SH-SY5Y (cell line): ENCODE measurements at regions not wholly inside any gene's neighbourhood (a gene's known extent, or its start where the extent isn't known, plus 50 kb on each side); places are given as distances from the start of the nearest gene placed in this dataset.

ENCODE experiments used
- GATA2 ChIP-seq: IDR thresholded peaks from 2 replicates; pipeline ENCODE4 v1.6.1; 2011; ENCODE audit warnings: mild to moderate bottlenecking, low read depth, low read length
- GATA3 ChIP-seq: IDR thresholded peaks from 2 replicates; pipeline ENCODE4 v1.6.1; 2011; ENCODE audit warnings: low read depth, mild to moderate bottlenecking, low read length, moderate library complexity

DNA sequence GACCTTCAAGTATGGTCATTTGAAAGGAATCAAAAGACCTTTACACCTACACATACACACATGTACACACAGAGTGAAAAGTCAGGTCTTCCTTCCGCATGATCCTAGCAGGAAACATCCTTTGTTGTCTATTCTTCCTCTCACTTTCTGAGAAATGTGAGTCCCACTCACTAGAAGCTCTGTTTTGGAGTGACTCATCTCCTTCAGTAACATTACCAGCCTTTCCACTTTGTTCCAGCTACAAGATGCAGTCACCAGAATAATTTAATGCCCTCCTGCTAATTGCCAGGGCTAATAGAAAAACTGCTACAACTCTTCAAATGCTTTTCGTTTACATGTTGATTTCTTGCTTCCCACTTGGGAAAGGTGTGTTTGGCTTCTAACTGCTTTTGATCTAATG is 417.3 kb downstream of the RASEF start:
- TF ChIP-seq GATA3 (no peak), GATA2 (no peak)

DNA sequence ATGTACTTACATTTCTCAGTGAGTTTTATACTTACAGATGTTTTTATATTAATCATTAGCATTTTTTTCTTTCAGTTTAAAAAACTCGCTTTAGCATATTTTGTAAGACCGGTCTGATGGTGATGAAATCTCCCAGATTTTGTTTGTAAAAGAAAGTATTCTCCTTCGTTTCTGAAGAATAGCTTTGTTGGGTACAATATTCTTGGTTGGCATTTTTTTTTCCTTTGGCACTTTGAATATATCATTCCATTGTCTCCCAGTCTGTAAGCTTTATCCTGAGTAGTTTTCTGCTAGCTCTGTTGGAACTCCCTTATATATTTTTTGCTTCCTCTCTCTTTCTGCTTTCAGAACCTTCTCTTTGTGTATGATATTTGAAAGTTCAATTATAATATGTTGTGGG is 412.6 kb downstream of the RASEF start:
- TF ChIP-seq GATA2, result no peak
- no peak for TF ChIP-seq GATA3

DNA sequence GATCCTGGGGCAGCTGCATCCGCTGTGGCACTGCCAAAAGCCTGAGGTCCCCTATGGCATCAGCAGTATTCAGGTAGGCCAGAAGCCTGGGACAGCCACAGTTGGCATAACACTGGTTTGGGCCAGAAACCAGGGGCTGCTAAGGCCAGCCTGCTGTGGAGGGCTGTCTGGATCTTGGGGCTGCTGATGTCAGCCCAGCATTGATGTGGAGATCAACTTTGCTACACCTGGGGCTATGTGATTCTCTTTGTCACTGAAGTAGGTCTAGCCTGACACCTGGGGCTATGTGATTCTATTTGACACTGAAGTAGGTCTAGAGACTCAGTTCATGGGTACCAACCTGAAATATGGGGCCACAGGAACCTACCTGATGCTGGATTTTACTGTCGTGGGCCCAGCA is 411.5 kb downstream of the RASEF start:
- no peak for TF ChIP-seq GATA2
- no peak for TF ChIP-seq GATA3

DNA sequence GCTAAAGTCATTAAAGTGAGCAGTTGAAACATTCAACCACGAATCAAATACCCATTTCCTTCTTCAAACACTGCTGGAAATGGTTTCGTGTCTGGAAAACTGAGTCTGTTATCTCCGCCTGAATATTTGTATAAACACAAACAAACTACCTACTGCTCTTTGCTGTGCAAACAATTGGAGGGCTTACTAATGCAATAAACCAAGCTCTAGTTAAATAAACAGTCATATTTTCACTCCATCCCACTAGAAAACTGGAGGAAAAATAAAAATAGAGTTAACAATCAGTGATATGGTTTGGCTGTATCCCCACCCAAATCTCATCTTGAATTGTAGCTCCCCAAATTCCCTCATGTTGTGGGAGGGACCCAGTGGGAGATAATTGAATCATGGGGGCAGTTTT is 397.6 kb downstream of the RASEF start:
- TF ChIP-seq GATA3 (no peak), GATA2 (no peak)

DNA sequence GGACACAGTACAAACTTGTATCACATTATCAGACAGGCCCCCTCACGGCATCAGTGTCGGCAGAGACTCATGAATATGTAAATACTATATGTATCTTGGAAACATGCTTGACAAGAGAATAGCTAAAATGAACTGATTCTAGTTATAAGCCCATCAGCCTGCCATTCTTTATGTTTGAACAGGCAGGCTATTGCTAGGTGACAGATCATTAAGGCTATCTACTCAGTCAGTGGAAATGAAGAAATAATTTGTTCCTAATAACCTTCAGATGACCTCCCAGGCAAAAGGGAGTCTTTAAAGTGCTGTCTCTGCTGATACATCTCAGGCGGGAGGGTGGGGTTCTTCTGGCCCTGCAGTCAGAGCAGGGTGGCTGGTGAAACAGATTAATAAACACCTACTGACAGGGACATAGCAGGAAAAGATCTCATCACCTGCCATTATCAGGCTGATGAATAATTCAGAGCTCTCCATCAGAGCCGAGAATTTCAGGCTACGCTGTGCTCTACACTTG is 394.2 kb downstream of the RASEF start:
- TF ChIP-seq GATA2, result no peak
- no peak for TF ChIP-seq GATA3

DNA sequence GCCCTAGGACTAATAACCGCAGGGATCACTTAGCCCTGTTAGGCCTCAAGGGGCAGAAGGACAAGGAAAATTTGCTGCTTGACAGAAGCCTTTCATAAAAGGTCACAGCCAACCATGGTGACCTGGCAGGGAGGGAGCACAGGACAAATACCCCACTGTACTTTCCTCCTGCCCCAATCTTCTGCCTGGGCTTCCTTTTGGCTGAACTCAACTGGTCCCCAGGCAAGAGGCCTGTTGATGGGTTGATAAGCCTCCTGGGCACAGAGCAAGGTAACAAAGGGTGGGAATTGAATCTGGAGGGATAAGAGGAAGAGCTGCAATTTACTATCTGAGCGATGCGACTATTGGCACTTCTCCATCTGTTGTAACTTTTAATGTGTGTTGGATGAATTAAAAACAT is 392.9 kb downstream of the RASEF start:
- TF ChIP-seq GATA3, result peak; percentile 43
- TF ChIP-seq GATA2, result peak; percentile 73

DNA sequence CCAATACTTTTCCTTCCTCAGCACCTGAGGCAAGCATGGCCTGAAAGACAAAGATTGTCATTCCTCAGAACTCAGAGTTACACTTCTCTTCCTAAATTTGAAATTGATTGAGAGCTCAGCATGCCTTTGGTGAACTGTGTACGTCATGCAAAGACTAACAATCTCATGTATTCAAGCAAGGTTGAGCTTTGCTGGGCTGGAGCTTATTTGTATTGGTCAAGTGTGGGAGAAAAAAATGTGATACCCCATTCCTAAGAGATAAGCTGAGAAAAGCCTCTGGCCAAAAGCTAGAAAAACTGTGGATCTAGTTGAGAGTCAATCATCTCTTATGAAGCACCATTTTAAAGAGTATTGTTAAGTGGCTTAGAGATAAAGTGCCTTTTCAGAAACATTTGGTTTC is 392.2 kb downstream of the RASEF start:
- TF ChIP-seq GATA2, result no peak
- TF ChIP-seq GATA3, result no peak

DNA sequence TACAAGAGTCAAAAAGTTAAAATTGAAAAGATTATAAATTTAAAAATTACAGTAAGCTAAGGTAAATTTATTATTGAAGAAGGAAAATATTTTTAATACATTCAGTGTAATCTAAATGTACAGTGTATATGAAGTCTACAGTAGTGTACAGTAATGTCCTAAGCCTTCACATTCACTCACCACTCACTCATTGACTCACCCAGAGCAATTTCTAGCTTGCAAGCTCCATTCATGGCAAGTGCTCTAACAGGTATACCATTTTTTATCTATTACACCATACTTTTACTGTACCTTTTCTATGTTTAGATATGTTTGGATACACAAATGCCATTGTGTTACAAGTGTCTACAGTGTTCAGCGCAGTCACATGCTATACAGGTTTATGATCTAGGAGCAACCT is 389.7 kb downstream of the RASEF start:
- no peak for TF ChIP-seq GATA2
- TF ChIP-seq GATA3, result no peak

DNA sequence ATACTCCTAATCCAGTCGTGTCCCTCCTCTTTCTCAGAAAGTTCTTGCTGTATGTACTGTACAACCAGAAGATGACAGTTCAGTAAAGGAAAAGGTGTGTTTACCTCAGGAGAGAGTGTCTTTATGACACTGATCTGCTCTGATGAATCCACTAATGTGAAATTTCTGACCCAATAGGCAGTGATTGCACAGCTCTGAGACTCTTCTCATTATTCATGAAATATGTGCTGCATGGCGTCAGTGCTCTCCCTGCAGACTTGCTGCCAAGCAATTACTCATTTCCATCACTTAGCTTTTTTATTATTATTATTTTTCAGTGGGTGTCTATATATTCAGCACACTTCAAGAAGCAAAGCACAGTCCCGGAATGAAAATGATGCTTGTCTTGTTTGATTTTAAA is 389.0 kb downstream of the RASEF start:
- TF ChIP-seq GATA2 (no peak), GATA3 (no peak)

DNA sequence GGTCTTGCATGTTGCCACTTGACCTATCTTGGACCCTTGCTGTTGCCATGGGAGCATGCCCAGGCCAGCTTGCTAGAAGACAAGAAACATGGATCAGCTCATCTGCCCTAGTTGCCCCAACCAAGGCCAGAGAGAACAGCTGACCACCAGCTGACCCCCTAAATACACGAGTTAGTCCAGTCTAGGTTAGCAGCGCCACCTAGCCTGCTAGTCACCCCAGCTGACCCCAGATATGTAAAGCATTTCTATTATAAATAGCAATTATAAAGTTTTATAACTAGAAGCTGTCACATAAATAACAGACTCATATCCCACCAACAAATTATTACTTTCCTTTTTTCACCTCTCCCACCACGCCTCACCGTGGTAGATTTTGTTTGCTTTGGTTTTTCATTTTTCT is 387.8 kb downstream of the RASEF start:
- TF ChIP-seq GATA2, result no peak
- TF ChIP-seq GATA3, result no peak

DNA sequence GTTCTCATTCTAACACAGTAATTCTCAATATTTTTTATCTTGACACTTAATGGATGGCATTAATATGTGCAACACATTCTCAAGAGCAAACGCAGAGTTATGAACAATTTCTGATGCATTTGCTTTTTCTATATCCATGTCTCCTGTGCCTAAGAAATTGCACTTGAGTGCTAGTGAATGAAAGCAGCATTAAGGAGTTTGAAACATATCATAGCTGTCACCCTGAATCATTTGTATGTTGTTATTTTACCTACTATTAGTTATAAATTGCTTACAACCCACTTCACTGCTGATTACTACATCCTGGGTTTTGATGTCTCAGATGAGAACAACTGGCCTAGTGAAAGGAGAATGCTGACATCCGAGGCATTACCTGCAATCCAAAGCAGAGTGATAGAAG is 387.3 kb downstream of the RASEF start:
- TF ChIP-seq GATA3 (no peak), GATA2 (no peak)

DNA sequence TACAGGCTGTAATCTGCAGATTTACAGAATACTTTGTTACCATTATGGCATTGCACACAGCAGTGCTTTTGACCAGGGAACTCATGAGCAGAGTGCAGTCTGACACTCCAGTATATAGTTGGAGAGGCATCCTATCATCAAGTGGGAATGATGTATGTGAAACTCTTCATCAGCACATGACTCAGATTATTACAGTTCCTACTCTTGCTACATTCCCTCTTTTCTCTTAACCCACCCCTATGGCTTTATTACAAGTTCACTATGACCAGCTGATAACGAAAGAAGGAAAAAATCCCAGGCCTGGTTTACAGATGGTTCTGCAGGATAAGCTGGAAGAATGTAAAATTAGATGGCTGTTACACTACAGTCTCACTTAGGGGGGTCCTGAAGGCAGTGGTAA is 385.9 kb downstream of the RASEF start:
- TF ChIP-seq GATA2 (no peak), GATA3 (no peak)

DNA sequence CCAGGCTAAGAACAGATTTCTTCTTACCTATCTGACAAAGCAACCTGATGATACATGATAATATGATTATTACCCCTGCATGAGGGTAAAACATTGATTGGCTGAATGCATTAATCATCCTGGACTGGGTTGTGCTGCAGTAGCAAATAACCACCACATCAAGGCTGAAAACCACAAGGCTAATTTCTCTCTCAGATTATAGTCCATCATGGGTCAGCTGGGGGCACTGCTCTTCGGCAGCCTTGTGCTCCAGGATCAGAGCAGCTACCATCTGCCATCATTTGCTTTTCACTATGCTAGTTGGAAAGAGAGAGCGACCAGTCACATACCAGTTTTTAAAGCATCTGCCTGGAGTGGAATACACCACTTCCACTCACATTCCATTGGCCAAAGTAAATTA is 383.5 kb downstream of the RASEF start:
- no peak for TF ChIP-seq GATA3
- no peak for TF ChIP-seq GATA2

DNA sequence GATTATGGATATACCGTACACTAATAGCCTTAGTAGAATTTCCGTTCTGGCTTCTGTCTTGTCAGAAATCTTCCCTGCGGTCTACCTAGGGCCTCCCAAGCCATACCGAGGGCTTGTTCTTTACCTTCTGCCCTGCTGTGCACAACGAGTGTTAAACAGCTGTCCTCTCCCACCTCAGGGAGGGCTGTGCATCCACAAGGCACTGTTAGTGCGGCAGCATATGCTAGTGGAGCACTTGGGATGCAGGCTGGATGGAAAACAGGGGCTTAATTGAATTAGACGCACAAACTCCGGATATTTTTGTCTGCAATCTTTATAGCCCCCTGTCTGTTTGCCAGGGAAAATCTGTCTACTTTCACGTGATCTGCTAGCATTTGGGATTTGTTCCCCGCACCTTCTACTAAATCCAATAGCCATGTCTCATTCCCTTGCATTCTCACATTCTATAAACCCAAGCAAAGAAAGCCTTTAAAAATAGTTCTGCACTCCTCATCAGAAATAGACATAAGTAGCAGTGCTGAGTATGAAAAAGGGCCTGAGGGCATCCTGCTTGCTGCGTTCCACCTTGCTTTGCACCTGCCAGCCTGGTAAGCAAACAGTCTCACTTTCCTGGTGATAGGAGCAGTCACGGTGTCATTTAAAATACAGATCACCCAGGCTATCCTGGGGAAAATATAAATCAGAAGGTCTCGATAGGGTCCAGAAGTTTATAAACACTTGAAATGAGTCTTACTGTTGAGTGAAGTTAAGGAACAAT is 382.6 kb downstream of the RASEF start:
- TF ChIP-seq GATA2, result no peak
- TF ChIP-seq GATA3, result no peak

DNA sequence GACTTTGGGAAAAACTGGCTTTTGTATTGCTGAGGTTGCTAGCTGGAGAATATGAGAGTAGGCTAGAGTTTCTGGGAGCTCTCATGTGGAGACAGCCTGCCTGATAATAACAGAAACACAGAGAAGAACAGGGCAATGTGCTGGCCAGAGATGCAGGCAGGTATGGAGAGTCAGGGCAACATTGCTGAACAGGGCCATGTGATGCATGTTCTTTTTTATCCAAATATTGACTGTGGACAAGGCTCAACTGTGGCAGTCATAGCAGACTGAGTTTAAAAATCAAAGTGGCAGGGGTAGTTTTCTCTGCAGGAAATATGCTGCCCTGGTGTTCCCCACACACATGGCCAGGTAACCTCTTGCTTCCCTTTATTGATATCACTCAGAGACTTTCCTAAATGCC is 381.1 kb downstream of the RASEF start:
- TF ChIP-seq GATA2 (no peak), GATA3 (no peak)

DNA sequence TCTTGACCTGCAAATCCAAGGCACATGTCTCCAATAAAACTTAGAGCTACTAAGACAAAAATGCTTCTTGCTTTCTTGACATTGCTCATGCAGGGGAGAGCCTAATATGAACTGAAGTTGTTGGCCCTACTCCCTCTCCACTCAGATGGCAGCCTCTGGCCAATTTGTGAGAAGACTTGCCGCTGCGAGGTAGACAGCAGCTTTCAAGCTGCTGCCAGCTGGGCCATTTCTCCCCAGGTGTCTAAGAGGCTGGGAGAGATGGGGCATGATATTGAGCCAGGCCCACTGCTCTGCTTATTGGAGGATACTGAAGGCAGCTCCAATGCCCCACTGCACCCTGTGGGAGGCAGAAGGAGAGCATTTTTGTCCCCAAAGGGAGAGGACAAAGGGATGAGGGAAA is 380.5 kb downstream of the RASEF start:
- TF ChIP-seq GATA2, result no peak
- no peak for TF ChIP-seq GATA3

DNA sequence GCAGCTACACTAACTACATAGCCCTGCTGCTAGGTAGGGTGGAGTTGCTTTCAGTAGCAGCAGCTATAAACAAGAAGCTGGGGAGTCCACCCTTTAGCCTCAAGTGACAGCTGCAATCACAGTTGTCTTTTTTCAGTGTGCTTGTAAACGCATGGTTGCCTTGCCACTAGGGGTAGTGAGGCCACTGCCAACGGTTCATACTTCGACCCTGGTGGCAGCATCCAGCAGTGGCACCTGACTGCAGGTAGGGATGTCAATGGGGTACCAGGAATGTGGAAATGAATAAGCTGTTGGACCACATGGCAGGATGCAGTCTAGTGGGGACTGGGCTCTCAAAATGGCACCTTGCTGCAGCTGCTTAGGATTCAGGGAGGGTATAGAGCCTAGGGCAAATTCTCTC is 367.2 kb downstream of the RASEF start:
- no peak for TF ChIP-seq GATA2
- no peak for TF ChIP-seq GATA3
